ENCODE measurements at regions not wholly inside any gene's neighbourhood (a gene's known extent, or its start where the extent isn't known, plus 50 kb on each side); places are given as distances from the start of the nearest gene placed in this dataset.

DNA sequence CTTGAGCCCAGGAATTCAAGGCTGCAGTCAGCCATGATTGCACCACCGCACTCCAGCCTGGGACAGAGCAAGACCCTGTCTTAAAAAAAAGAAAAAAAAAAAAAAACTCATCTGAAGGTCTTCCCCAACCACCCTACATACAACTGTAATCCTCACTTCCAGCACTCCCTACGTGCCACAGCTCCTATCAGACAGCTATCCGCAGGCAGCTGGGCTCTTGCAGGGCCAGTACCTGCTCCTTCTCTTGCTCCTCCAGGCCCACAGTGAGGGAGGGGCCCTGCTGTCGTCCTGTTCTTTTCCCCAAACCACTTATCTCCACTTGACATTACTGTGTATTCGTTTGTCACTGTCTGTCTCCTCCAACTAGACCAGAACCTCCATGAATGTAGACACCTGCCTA is 156.1 kb upstream of the NECTIN1 start:
- no peak for DNase-seq (ENCODE audit: low read depth)

DNA sequence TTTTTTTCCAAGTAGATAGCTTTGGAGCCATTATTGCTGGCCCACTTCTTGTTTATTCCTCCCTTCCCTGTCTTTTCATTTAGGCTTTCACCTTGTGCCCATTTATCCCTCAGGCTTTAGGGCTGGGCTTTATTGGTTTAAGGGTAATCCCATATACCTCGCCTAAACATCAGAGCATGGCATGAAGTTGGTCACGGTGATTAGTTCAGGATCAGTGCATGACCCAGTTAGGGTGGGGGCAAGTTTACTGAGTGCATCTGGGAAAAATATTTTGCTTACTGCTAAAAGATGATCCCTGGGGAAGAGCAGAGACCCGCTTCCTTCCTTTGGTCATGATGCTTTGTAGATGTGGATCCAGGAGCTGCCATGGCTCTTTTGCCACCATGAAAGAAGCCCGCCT is 153.3 kb upstream of the NECTIN1 start:
- DNase-seq (ENCODE audit: low read depth) = no peak

DNA sequence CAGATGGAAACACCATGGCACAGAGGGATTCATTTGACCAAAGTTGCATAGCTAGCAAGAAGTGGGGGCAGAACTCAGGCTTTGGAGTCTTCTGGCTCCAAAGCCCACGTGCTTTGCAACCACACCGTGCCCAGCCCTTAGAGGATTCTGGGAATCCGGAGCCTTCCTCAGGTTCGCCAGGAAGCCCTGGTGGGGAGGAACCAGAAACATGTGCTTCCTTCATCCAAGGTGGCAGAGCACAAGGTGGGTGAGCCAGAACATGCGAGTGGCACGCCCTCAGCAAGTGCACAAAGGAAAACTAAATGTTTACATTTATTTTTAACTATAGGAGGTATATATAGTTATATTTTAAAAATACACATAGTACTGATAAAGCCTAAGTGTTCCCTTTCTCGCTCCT is 151.9 kb upstream of the NECTIN1 start:
- DNase-seq (ENCODE audit: low read depth) = no peak

DNA sequence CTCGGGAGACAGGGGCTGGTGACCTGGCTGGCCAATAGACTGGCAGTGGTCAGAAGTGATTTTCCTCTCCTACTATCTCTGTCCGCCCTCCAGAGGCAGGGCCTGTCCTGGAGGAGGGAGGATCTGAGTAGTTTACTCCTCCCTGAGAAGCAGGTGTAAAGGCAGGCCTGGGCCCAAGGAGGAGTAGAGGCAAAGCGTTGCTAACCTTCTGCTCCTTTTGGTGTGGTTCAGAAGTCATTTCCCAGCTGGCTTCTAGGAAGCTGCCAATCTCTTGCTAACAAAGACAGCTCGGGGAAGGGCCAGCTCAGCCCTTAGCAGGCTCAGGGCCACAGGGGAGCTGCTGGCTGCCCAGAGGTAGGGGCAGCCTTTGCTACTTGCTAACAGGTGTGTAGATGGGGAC is 151.1 kb upstream of the NECTIN1 start:
- DNase-seq (ENCODE audit: low read depth) = no peak

DNA sequence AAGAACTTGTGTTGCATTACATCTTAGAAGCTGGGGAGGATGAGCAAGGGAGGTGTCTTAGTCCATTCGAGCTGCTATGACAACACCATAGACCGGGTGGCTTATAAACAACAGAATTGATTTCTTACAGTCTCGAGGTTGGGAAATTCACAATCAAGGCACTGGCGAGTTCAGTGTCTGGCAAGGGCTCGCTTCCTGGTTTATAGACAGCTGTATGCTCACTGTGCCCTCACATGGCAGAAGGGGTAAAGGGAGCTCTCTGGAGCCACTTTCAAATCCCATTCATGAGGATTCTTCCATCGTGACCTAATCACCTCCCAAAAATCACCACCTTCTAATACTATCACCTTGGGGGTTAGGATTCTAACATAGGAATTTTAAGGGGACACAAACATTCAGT is 150.0 kb upstream of the NECTIN1 start:
- DNase-seq (ENCODE audit: low read depth) = no peak

DNA sequence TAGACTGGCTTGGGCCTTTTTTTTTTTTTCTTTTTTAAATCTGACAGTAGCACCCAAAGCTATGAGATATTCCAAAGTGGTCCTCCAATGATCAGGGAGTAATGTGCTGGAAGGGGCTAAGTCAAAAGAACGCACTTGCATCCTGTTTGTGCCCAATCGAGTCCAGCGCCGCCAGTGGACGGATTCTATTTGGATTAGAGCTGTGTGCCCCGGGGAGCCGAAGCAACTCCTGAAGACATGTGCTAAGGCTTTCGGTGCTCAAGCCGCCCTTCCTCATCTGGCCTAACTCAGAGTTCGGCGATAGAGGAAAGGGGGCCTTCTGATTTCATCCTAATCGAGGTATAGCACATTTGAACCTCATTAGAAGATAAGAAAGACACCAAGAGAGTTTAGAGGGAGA is 147.8 kb upstream of the NECTIN1 start:
- DNase-seq (ENCODE audit: low read depth) = no peak

DNA sequence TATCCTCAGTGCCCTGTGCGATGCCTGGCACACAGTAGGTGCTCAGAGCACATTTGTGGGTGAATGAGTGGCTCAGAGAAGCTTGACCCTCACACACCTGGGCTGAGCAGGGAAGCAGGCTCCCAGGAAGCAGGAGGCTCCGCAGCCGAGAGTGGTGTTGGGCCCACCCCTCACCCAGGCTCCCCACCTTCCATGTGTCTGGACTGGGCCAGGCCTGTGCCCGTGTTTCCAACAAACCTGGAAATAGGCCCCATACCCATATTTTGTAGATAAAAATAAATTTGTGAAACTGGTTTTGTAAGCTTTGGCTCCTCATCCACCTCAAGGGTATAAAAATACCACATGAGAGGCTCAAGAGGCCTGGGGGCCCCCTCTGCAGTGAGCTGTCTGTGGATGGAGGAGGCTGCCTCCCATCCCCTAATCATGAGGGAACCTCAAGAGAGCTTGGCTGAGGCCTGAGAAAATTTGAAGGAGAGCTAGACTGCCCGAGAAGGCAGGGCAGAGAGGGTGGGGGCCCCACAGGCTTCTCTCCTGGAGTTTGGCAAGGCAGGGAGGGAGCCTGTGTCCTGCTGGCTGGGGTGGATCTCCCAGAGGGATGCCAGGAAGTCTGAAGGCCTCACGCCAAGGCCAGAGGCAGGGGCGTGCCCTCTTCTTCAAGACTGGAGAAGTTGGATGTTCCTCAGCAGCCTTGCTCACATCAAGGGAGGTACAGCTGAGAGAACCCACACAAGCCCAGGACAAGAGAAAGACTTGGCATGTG is 147.0 kb upstream of the NECTIN1 start:
- DNase-seq (ENCODE audit: low read depth) = no peak

DNA sequence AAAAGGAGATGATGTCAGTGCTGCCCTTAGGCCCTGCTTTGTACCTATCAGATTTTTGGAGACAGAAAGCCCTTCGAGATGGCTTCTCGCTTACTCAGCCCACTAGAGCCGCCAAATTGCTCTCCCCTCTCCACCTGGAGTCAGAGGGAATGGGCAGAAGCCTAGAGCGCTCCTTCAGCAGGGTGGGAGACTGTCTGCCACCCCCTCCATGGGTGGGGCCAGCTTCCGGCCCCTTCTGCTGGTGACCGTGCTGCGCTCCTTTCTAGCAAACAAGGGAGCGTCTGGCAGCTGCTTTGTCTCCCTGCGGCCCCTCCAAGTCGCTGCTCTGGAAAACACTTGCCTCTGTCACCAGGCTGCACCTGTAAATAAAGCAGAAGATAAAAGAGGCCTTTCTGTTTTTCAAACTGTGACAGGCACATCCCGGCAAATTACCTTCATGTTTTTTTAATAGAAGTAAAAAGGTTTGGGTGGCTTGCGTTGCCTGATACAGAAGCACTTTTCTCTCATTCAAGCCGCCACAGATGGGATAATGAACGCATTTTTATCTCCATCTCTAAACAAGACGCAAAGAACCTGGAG is 145.7 kb upstream of the NECTIN1 start:
- DNase-seq (ENCODE audit: low read depth) = no peak

DNA sequence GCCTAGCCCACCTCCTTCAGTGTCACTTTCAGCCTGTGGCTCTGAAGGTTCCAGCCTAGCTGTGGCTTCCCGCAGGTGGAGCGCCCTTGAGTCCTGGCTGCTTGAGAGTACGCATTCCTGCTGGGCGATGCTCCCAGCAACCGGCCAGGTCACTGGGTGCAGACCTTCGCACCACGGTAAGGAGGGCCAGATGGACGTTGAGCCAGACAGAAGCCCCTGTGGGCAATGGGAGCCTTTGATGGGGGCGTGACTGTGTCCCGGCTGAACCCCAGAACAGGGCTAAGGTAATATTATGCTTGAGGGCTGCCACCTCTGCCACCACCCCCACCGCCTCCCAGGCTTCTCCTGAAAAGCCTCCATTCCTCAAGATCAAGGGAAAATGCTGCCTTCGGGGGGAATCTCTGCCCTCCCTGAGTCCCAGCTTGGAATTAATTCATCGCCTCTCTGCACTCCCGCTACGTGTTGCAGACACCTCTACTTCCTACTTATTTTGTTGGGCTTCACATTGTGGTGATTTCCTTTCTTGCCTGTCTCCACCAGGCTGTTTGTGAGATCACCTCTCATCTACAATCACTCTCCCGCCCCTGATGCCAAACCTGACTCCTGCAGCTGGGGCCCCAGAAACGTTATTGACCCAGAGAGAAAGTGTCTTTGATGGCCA is 144.9 kb upstream of the NECTIN1 start:
- DNase-seq (ENCODE audit: low read depth) = no peak

DNA sequence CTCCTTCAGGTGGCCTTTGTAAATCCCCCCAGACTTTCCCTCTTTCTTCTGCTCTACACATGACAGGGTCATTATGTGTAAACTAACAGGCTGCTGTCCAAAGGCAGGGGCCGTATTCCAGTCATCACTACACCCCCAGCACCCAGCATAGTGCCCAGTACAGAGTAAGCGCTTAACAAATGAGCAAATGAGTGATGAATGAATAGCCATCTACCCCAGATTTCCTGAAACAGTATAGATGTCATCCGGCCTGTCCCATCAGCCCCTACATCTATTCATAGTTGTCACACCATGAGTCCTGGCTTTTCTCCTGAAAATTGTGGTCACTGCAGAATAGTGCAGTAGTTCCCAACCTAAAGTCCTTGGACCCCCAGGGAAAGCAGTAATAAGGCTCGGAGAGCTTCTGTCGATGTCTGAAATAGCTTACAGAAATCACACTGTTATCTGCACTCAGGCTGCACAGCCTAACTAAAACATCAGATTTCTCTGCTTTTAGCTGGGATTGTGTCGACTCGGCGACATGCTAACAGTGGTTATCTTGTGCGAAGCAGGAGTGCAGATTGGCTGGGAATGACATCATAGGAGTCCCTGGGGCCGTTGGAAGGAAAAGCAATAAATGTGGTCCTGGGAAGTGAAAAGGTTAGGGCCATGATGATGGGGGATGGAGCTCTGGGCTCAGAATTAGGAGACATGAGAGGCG is 143.8 kb upstream of the NECTIN1 start:
- no peak for DNase-seq (ENCODE audit: low read depth)

DNA sequence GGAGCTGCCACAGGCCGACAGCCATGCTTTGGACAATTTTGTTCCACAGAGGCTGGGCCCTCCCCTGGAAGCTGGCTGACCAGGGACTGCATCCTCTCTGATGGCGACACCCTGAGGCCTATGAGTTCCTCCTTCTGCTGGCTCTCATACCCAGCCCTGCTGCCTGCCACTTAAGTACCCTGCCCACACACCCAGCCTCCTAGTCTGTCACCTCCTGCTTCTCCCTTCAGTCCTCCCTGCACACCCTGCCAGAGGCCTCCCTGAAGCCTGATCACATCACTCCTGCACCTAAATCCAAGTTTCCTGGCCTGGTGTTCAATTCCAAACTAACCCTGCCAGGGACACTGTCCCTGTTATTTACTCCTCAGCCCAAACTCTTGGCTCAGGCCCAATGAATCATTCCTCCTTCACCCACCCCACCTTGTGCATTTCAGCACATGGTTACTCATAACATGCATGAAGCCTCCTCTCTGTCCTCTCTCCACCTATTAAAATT is 136.7 kb upstream of the NECTIN1 start:
- no peak for DNase-seq (ENCODE audit: low read depth)

DNA sequence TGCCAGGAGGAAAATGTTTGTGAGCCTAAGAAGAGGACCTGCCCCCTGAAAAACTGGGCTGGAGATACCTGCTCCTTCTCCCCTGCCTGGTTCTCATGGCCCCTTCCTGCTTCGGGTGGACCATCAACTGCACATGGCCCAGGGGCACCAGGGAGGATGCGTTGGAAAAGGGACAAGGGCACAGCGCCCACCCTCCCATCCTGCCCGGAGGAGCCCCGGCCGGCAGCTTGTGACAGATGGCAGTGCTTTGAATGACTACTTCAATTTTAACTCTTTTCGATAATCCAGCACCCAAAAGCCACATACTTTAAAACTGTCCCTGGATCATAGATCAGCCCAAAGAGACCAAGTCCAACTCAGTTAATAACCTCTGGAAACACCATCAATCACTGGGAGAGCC is 135.8 kb upstream of the NECTIN1 start:
- no peak for DNase-seq (ENCODE audit: low read depth)

DNA sequence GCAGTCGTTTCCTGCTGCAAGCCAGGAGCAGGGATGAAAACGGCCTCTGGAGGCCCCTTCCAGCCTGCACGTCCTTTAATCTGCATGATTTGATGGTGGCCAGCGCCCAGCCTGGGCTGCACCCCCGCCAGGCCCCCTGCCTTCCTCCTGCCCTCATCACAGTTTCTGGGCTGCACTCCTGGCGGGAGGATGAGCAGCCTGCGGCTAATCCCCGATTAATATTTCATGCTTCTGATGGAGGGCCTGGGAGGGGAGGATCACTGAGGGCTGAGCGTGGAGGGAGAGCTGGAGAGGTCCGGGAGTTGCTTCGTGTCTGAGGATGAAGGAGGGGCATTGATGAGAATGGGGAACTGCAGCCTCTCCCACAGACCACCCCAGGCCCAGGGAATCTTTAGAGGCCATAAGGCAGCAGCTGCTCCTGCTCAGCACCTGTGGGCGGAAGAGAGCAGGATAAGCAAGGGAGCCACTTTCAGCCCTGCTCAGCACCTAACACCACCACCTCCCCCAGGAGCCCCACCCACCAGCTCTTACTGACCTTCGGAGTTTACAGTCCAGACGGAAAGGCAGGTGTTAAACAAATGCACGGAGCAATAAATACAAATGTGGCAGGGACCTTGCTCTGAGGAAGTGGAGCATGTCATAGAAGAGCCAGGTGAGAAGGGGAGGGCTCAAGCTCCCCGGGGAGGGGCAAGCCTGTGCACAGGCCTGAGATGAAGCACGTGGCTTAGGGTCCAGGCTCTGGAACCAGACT is 135.0 kb upstream of the NECTIN1 start:
- no peak for DNase-seq (ENCODE audit: low read depth)

DNA sequence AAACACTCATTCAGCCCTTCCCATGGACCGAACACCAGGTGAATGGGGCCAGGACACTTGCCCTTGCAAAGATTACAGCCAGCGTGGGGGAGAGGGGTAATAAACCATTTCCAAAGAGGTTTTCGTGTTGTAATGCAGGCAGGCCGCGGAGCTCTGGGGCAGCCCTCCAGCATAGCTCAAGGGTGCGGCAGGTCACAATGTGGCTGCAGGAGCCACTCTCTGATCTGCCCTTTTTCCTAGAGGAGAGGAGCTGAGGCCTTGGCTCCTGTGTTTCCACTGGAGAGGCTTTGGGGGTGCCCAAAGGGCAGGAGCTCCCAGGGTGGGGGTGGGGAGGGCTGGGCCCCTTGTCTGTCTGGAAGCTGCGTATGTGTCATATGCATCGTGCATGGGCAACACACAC is 134.2 kb upstream of the NECTIN1 start:
- no peak for DNase-seq (ENCODE audit: low read depth)

DNA sequence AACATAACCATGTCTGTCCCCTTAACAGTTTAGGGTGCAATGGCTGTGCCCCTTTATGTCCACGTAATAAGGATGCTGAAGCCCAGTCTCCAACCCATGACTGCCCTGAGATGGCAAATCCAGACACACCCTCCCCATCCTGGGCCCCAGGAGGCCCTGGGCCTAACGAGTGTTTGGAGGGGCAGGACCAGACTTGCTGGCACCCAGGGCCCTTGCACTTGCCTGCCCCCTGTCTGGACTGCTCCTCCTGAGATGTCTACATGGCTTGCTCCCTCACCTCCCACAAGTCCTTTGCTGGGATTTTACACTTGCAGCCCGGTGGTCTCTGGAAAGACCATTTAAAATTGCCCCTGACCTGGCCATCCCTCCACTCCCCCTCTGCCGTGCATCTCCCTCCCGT is 132.2 kb upstream of the NECTIN1 start:
- no peak for DNase-seq (ENCODE audit: low read depth)

DNA sequence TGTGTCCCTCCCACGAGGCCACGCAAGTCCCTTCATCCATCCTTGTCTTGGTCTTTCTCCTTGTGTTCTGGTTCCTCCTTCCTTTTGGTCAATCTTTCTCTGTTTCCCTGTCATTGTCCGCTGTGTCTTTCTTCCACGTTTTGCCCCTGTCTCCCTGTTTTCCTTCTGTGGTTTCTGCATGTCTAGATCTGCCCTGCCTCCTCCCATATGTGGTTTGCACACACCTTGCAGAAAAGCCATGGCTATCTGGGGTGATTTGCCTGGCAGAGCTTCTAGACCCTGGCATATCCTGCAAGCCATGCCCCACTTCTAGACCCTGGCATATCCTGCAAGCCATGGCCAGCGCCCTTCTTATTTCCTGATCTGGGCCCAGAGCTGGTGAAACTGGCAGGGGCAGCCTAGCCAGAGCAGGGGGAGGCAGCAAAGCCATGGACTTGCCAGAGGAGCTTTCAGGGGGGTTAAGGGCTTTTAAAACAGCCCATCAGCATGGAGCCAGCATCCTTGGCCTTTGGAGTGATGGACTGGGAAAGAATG is 131.6 kb upstream of the NECTIN1 start:
- no peak for DNase-seq (ENCODE audit: low read depth)

DNA sequence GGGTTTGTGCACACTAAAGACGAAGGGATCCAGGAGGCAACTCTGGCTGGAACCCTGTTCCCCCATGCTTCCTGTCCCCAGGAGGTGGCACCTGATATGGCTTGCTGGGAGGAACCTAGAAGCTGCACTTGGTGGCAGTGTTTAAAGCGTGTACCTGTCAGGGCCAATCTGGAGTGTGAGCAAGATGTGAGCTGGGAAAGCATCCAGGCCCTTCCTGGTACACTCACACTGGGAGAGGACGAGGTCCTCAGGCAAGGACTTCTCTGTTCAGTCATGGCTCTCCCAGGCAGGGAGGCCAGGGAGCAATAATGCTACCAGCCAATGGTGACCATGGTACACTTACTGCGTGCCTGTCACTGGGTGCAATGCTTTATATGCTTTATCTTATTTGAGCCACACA is 130.7 kb upstream of the NECTIN1 start:
- no peak for DNase-seq (ENCODE audit: low read depth)

DNA sequence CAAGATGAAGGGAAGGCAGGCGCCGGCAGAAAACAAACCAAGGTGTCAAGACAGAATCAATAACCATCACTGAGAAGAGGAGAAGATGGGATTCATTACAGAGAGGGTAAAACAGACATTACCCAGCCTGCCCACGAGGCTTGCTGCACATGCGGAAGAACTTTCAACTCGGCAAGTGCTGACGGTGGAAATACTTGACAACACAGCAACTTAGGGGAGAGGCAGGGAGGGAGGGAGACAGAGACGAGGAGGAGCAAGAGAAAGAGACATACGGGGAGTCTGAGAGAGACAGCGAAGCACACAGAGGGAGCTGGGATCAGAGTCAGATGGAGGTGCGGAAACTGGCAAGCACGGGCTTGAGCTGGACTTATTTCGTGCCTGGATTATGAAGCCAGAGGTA is 129.3 kb upstream of the NECTIN1 start:
- DNase-seq (ENCODE audit: low read depth) = no peak

DNA sequence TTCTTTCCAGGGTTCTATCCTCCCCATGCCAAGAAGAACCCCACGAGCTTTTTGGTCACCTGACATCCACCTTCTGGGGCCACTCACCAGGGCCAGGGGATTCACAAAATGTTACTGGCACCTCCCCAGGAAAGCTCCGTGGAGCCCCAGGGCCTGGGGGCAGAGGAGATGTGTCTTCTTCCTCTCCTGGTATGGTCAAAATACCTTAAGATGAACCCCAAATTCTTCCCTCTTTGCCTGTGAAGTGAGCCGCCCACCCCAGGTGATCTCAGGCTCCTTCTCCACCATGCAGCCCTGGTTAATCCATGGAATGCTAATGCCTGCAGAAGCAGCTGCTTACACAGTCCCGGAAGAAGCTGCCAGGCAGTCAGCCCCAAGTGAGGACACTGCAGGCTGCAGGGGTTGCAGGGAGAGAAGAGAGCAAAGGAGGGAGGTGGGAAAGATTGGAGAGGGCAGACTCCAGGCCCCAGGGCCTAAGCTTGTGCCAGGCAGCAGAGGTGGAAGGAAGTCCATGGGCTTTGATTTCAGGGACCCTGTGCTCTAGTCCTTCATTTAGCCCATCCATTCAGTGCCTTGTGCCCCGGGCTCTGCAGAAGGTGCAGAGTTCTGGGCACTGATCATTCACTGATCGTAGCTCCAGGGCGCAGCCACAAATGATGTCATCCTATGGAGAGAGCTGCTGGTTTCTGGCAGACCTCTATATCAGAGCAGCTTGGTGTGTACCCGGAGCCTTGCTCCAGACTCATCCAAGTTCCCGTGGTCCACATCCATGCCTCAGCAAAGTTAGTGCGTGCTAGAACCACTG is 127.9 kb upstream of the NECTIN1 start:
- DNase-seq (ENCODE audit: low read depth) = no peak

DNA sequence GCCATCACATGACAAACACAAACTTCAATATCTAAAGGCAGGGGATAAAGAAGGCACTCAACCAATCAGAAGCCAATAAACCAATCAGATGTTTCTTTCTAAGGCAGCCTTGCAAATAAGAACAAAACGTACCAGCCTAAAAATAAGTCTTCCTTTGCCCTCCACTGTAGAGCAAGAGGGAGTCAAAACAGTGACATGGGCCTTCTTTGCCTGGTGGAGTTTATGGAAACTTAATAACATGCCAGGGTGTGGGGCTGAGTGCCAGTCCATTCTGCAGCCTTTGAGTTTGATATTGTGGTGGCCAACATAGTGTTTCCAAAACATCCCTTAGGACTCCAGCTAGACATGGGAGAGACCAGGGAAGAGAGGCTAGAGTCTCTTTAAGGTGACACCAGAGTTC is 126.1 kb upstream of the NECTIN1 start:
- no peak for DNase-seq (ENCODE audit: low read depth)

DNA sequence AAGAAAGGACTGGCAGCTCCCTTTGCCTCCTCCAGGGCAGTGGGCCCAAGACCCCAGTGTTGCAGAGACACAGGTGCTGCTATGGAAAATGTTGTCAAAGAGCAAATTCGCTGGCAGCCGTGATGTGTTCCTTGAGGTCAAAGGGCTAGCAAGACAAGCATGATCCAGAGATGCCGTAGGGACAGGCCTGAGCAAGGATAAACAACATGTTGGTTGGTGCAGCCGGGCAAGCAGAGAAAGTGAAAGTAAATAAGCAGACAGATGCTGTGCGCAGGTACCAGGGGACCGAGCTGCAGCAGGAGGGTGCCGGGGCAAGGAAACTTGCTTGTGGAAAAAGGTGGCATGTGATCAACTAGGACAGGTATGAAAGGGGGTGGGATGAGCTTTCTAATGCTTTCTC is 125.5 kb upstream of the NECTIN1 start:
- DNase-seq (ENCODE audit: low read depth) = no peak
